ENCODE measurements at regions not wholly inside any gene's neighbourhood (a gene's known extent, or its start where the extent isn't known, plus 50 kb on each side); places are given as distances from the start of the nearest gene placed in this dataset.

DNA sequence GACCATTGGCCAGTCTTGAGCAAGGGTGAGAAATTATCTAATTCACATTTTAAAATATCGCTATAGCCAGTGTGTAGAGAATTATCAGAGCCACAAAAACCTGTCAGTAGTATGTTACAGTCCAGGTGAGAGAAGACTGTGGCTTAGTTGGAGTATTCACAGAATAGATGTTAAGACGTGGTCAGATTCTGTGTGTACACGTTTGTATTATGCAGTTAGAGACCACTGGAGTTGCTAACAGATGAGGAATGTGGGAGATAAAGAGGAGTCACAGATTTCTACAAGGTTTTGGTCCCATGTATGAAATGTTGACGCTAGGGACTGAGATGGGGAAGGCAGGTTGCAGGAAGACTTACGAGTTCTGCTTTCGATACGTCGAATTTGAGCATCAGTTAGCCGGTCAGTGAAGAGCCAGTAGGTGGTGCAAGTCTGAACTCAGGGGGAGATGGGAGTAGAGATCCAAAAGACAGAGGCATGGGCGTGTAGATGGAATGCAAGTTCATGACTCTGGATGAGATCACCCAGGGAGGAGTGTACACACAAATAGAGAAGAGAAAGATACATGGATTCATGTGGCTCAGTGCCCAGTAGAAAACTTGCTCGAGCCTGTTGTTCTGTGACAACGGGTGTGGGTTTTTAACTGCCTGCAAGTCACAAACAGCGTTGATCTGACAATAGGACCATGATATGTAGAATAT, 114.8 kb upstream of the FLRT2 start:
- no peaks in the 10 kb centered on the region for H3K27me3 ChIP-seq (ENCODE audit: control insufficient read depth in 2 of 2, insufficient read depth in 2 of 2, low read length in 2 of 2)
- H3K36me3 ChIP-seq (ENCODE audit: control insufficient read depth in 2 of 2, extremely low read depth in 1 of 2, insufficient read depth in 2 of 2, low read length in 2 of 2): no peaks in the 10 kb centered on the region
- H3K4me1 ChIP-seq (ENCODE audit: control insufficient read depth, extremely low read depth, insufficient read depth, low read length): peaks cover 38% of the 10 kb centered on the region
- no TSS peak for BruUV-seq (replicated peaks)
- TF ChIP-seq, protein P1, sequence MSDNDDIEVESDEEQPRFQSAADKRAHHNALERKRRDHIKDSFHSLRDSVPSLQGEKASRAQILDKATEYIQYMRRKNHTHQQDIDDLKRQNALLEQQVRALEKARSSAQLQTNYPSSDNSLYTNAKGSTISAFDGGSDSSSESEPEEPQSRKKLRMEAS (IDR thresholded peaks at IDR 0.05; ENCODE audit: insufficient read depth, insufficient read length): no peak
- TF ChIP-seq POLR2AphosphoS5 (IDR thresholded peaks at IDR 0.05; ENCODE audit: insufficient read depth, low read depth, low read length): peak; percentile 35
- TF ChIP-seq, protein P2, sequence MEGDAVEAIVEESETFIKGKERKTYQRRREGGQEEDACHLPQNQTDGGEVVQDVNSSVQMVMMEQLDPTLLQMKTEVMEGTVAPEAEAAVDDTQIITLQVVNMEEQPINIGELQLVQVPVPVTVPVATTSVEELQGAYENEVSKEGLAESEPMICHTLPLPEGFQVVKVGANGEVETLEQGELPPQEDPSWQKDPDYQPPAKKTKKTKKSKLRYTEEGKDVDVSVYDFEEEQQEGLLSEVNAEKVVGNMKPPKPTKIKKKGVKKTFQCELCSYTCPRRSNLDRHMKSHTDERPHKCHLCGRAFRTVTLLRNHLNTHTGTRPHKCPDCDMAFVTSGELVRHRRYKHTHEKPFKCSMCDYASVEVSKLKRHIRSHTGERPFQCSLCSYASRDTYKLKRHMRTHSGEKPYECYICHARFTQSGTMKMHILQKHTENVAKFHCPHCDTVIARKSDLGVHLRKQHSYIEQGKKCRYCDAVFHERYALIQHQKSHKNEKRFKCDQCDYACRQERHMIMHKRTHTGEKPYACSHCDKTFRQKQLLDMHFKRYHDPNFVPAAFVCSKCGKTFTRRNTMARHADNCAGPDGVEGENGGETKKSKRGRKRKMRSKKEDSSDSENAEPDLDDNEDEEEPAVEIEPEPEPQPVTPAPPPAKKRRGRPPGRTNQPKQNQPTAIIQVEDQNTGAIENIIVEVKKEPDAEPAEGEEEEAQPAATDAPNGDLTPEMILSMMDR (IDR thresholded peaks at IDR 0.05; ENCODE audit: extremely low read depth in 1 of 2, insufficient read depth in 1 of 2, low read depth in 1 of 2, low read length in 2 of 2): peak in 1 of 2 donors; percentile 28
- peak; percentile 48 for TF ChIP-seq FOS (IDR thresholded peaks at IDR 0.05; ENCODE audit: borderline replicate concordance, insufficient read depth, low read length)
- no peak for TF ChIP-seq GATA2 (IDR thresholded peaks at IDR 0.05; ENCODE audit: insufficient read depth, insufficient read length, low read depth, low read length)
- TF ChIP-seq EZH2 (IDR thresholded peaks at IDR 0.05; ENCODE audit: borderline replicate concordance, low read depth, low read length, severe bottlenecking): no peak
- no peak for TF ChIP-seq MYC (IDR thresholded peaks at IDR 0.05; ENCODE audit: low read depth, low read length)
- peak; percentile 13 for TF ChIP-seq JUN (IDR thresholded peaks at IDR 0.05; ENCODE audit: borderline replicate concordance, insufficient read depth, insufficient read length, low read depth)
- TF ChIP-seq POLR2A (IDR thresholded peaks at IDR 0.05; ENCODE audit: low read depth, low read length): no peak
- POLR2A ChIA-PET: no interaction called here
- H3K9me1 ChIP-seq (replicated peaks; ENCODE audit: control insufficient read depth, extremely low read depth, insufficient read depth, low read length): no peaks in the 10 kb centered on the region
- H3K4me2 ChIP-seq (ENCODE audit: insufficient read depth, low read length): peak overlapping the region; percentile 37
- no peaks in the 10 kb centered on the region for H4K20me1 ChIP-seq (replicated peaks; ENCODE audit: control insufficient read depth, extremely low read depth, insufficient read depth, low read length)
- dilution Hi-C loops (cut with MboI; ENCODE audit: extremely low pct_ligation_motif_present, low sequenced_read_pairs) (no loop called here), intact Hi-C loops (cut with micrococcal nuclease) (loop anchor here (5.0 to 10.0 kb wide), 4 partner anchors 220 to 1600 kb away; no protein-coding TSS in a partner anchor)
- H3K79me2 ChIP-seq (ENCODE audit: control insufficient read depth, insufficient read depth, low read length): no peaks in the 10 kb centered on the region
- CTCF ChIA-PET: no interaction called here
- H3K4me3 ChIP-seq (replicated peaks in 1 of 3; ENCODE audit: insufficient read depth in 1 of 3, low read depth in 1 of 3, low read length in 3 of 3): no peak overlapping the region
- H3K9ac ChIP-seq (replicated peaks; ENCODE audit: extremely low read depth, insufficient read depth, low read length): peak overlapping the region; percentile 34
- H2AFZ ChIP-seq (ENCODE audit: low read depth, low read length): no peak overlapping the region
- peak; percentile 67 for DNase-seq (ENCODE audit: low read depth, low spot score)
- peak overlapping the region; percentile 79 for H3K27ac ChIP-seq (ENCODE audit: insufficient read depth, low read depth, low read length)
- FAIRE-seq: no peak
- no peaks in the 10 kb centered on the region for H3K9me3 ChIP-seq (replicated peaks; ENCODE audit: control insufficient read depth, insufficient read depth, low read length)
